DOHH2 (cell line): ENCODE measurements at regions not wholly inside any gene's neighbourhood (a gene's known extent, or its start where the extent isn't known, plus 50 kb on each side); places are given as distances from the start of the nearest gene placed in this dataset.
"Not testable (repeated sequence)": the region's sequence is repeated elsewhere in the genome, so short reads cannot be mapped to it uniquely, and the experiment has no call there.

Experiments
- EZH2phosphoT487 ChIP-seq: fragments of 200-600 bp; sonication (generic); IDR thresholded peaks from 2 replicates; pipeline ENCODE4 v1.6.1; 2017; ENCODE audit warnings: borderline replicate concordance, mild to moderate bottlenecking, antibody characterized with exemption, low read length, moderate library complexity, mixed read lengths
- TF ChIP-seq, protein P1 (sequence below): fragments of 200-600 bp; sonication (generic); IDR thresholded peaks from one replicate; pipeline ENCODE4 v1.5.1; 2014; ENCODE audit warnings: antibody characterized with exemption, mild to moderate bottlenecking, low read depth, low read length; ENCODE audit not compliant: poor library complexity, severe bottlenecking

- TF ChIP-seq, protein P1, sequence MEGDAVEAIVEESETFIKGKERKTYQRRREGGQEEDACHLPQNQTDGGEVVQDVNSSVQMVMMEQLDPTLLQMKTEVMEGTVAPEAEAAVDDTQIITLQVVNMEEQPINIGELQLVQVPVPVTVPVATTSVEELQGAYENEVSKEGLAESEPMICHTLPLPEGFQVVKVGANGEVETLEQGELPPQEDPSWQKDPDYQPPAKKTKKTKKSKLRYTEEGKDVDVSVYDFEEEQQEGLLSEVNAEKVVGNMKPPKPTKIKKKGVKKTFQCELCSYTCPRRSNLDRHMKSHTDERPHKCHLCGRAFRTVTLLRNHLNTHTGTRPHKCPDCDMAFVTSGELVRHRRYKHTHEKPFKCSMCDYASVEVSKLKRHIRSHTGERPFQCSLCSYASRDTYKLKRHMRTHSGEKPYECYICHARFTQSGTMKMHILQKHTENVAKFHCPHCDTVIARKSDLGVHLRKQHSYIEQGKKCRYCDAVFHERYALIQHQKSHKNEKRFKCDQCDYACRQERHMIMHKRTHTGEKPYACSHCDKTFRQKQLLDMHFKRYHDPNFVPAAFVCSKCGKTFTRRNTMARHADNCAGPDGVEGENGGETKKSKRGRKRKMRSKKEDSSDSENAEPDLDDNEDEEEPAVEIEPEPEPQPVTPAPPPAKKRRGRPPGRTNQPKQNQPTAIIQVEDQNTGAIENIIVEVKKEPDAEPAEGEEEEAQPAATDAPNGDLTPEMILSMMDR, result not testable (repeated sequence)
- not testable (repeated sequence) for TF ChIP-seq EZH2phosphoT487
These were observed 333.7 kb upstream of the NPAP1 start for GRCh38 chr15:24341876-24342275.
